ENCODE measurements at regions not wholly inside any gene's neighbourhood (a gene's known extent, or its start where the extent isn't known, plus 50 kb on each side); places are given as distances from the start of the nearest gene placed in this dataset.
"Not testable (repeated sequence)": the region's sequence is repeated elsewhere in the genome, so short reads cannot be mapped to it uniquely, and the experiment has no call there.

GRCh38 chr15:81839387-81839786 lies 206.4 kb downstream of the MEX3B start:
- no peaks in the 10 kb centered on the region for H3K36me3 Mint-ChIP-seq
- ATAC-seq (ENCODE audit: low read depth) = no peak
- no peaks in the 10 kb centered on the region for H3K27me3 Mint-ChIP-seq
- DNase-seq = no peak
- POLR2A ChIA-PET = no interaction called here
- no peak overlapping the region for H3K27ac Mint-ChIP-seq
- no peak overlapping the region for H3K4me3 Mint-ChIP-seq
- H3K9me3 Mint-ChIP-seq = no peaks in the 10 kb centered on the region
- no peaks in the 10 kb centered on the region for H3K4me1 Mint-ChIP-seq

- ATAC-seq (ENCODE audit: low read depth) = no peak
- POLR2A ChIA-PET = no interaction called here
Observed at GRCh38 chr15:81835731-81836130, 210.1 kb downstream of the MEX3B start.

GRCh38 chr15:81830520-81830919 lies 215.3 kb downstream of the MEX3B start:
- POLR2A ChIA-PET = no interaction called here
- no peak overlapping the region for H3K27ac Mint-ChIP-seq
- no peaks in the 10 kb centered on the region for H3K36me3 Mint-ChIP-seq
- no peak overlapping the region for H3K4me3 Mint-ChIP-seq
- H3K27me3 Mint-ChIP-seq = peaks cover 3% of the 10 kb centered on the region
- DNase-seq = no peak
- H3K4me1 Mint-ChIP-seq = no peaks in the 10 kb centered on the region
- ATAC-seq (ENCODE audit: low read depth) = no peak
- no peaks in the 10 kb centered on the region for H3K9me3 Mint-ChIP-seq

More at GRCh38 chr15:81835731-81836130, 210.1 kb downstream of the MEX3B start:
- H3K4me3 Mint-ChIP-seq = no peak overlapping the region
- no peak for DNase-seq
- no peaks in the 10 kb centered on the region for H3K36me3 Mint-ChIP-seq
- no peaks in the 10 kb centered on the region for H3K4me1 Mint-ChIP-seq
- H3K27ac Mint-ChIP-seq = no peak overlapping the region
- peaks cover 3% of the 10 kb centered on the region for H3K27me3 Mint-ChIP-seq
- no peaks in the 10 kb centered on the region for H3K9me3 Mint-ChIP-seq

GRCh38 chr15:81829918-81830317 lies 215.9 kb downstream of the MEX3B start:
- no peak for DNase-seq
- Mint-ChIP-seq H3K36me3 (no peaks in the 10 kb centered on the region), H3K27me3 (peaks cover 3% of the 10 kb centered on the region), H3K4me1 (no peaks in the 10 kb centered on the region), H3K27ac (no peak overlapping the region), H3K9me3 (no peaks in the 10 kb centered on the region), H3K4me3 (no peak overlapping the region)
- POLR2A ChIA-PET = no interaction called here
- ATAC-seq (ENCODE audit: low read depth) = no peak

GRCh38 chr15:81828135-81828534 lies 217.7 kb downstream of the MEX3B start:
- ATAC-seq (ENCODE audit: low read depth) (no peak), DNase-seq (no peak)
- no peaks in the 10 kb centered on the region for H3K4me1 Mint-ChIP-seq
- H3K36me3 Mint-ChIP-seq = no peaks in the 10 kb centered on the region
- H3K4me3 Mint-ChIP-seq = no peak overlapping the region
- H3K27me3 Mint-ChIP-seq = peaks cover 5% of the 10 kb centered on the region
- no peak overlapping the region for H3K27ac Mint-ChIP-seq
- POLR2A ChIA-PET = no interaction called here
- H3K9me3 Mint-ChIP-seq = peaks cover under 1% of the 10 kb centered on the region

- H3K27me3 Mint-ChIP-seq = peaks cover 2% of the 10 kb centered on the region
Observed at GRCh38 chr15:81825136-81825535, 220.7 kb downstream of the MEX3B start.

GRCh38 chr15:81822587-81822986 lies 223.2 kb downstream of the MEX3B start:
- H3K4me3 Mint-ChIP-seq; H3K4me1 Mint-ChIP-seq; POLR2A ChIA-PET; H3K9me3 Mint-ChIP-seq; H3K27me3 Mint-ChIP-seq; H3K27ac Mint-ChIP-seq; DNase-seq; ATAC-seq (ENCODE audit: low read depth); H3K36me3 Mint-ChIP-seq: not testable (repeated sequence)

More at GRCh38 chr15:81825136-81825535, 220.7 kb downstream of the MEX3B start:
- ATAC-seq (ENCODE audit: low read depth) (no peak), DNase-seq (no peak)
- Mint-ChIP-seq H3K4me3 (no peak overlapping the region), H3K36me3 (no peaks in the 10 kb centered on the region), H3K4me1 (no peaks in the 10 kb centered on the region), H3K27ac (no peak overlapping the region), H3K9me3 (peaks cover 2% of the 10 kb centered on the region)
- POLR2A ChIA-PET = no interaction called here

- Mint-ChIP-seq H3K9me3 (peaks cover 2% of the 10 kb centered on the region), H3K27ac (no peak overlapping the region), H3K4me1 (no peaks in the 10 kb centered on the region), H3K36me3 (no peaks in the 10 kb centered on the region), H3K4me3 (no peak overlapping the region), H3K27me3 (peaks cover 7% of the 10 kb centered on the region)
- POLR2A ChIA-PET = no interaction called here
- DNase-seq (no peak), ATAC-seq (ENCODE audit: low read depth) (no peak)
Observed at GRCh38 chr15:81819924-81820635, 225.7 kb downstream of the MEX3B start.

- Mint-ChIP-seq H3K4me3 (no peak overlapping the region), H3K27me3 (peaks cover 6% of the 10 kb centered on the region), H3K9me3 (no peaks in the 10 kb centered on the region), H3K27ac (no peak overlapping the region), H3K36me3 (no peaks in the 10 kb centered on the region), H3K4me1 (no peaks in the 10 kb centered on the region)
- no peak for ATAC-seq (ENCODE audit: low read depth)
- POLR2A ChIA-PET = no interaction called here
- no peak for DNase-seq
Observed at GRCh38 chr15:81814882-81815455, 230.8 kb downstream of the MEX3B start.

GRCh38 chr15:81813215-81813614 lies 232.6 kb downstream of the MEX3B start:
- no peak overlapping the region for H3K4me3 Mint-ChIP-seq
- no peak overlapping the region for H3K27ac Mint-ChIP-seq
- ATAC-seq (ENCODE audit: low read depth) = no peak
- no peaks in the 10 kb centered on the region for H3K4me1 Mint-ChIP-seq
- POLR2A ChIA-PET = no interaction called here
- H3K36me3 Mint-ChIP-seq = no peaks in the 10 kb centered on the region
- H3K9me3 Mint-ChIP-seq = no peaks in the 10 kb centered on the region
- DNase-seq = no peak
- H3K27me3 Mint-ChIP-seq = peaks cover 2% of the 10 kb centered on the region

GRCh38 chr15:81812456-81812855 lies 233.4 kb downstream of the MEX3B start:
- no peaks in the 10 kb centered on the region for H3K4me1 Mint-ChIP-seq
- DNase-seq = no peak
- no peak for ATAC-seq (ENCODE audit: low read depth)
- H3K27ac Mint-ChIP-seq = no peak overlapping the region
- H3K27me3 Mint-ChIP-seq = peaks cover 2% of the 10 kb centered on the region
- no peak overlapping the region for H3K4me3 Mint-ChIP-seq
- POLR2A ChIA-PET = no interaction called here
- H3K9me3 Mint-ChIP-seq = no peaks in the 10 kb centered on the region
- H3K36me3 Mint-ChIP-seq = no peaks in the 10 kb centered on the region

GRCh38 chr15:81811736-81812135 lies 234.1 kb downstream of the MEX3B start:
- H3K9me3 Mint-ChIP-seq = no peaks in the 10 kb centered on the region
- POLR2A ChIA-PET = no interaction called here
- H3K27me3 Mint-ChIP-seq = peaks cover 2% of the 10 kb centered on the region
- H3K36me3 Mint-ChIP-seq = no peaks in the 10 kb centered on the region
- no peaks in the 10 kb centered on the region for H3K4me1 Mint-ChIP-seq
- no peak overlapping the region for H3K4me3 Mint-ChIP-seq
- no peak overlapping the region for H3K27ac Mint-ChIP-seq
- DNase-seq = no peak
- no peak for ATAC-seq (ENCODE audit: low read depth)

- POLR2A ChIA-PET = no interaction called here
- H3K4me3 Mint-ChIP-seq = no peak overlapping the region
- H3K4me1 Mint-ChIP-seq = no peaks in the 10 kb centered on the region
- H3K9me3 Mint-ChIP-seq = no peaks in the 10 kb centered on the region
- ATAC-seq (ENCODE audit: low read depth) = no peak
- no peaks in the 10 kb centered on the region for H3K27me3 Mint-ChIP-seq
- H3K27ac Mint-ChIP-seq = no peak overlapping the region
- H3K36me3 Mint-ChIP-seq = no peaks in the 10 kb centered on the region
- DNase-seq = no peak
Observed at GRCh38 chr15:81809543-81809942, 236.3 kb downstream of the MEX3B start.

- Mint-ChIP-seq H3K4me3 (no peak overlapping the region), H3K27ac (no peak overlapping the region), H3K4me1 (no peaks in the 10 kb centered on the region), H3K27me3 (no peaks in the 10 kb centered on the region), H3K36me3 (no peaks in the 10 kb centered on the region), H3K9me3 (no peaks in the 10 kb centered on the region)
- no peak for DNase-seq
- POLR2A ChIA-PET = no interaction called here
- no peak for ATAC-seq (ENCODE audit: low read depth)
Observed at GRCh38 chr15:81807806-81808205, 238.0 kb downstream of the MEX3B start.
